GM12892 (cell line): ENCODE measurements at regions not wholly inside any gene's neighbourhood (a gene's known extent, or its start where the extent isn't known, plus 50 kb on each side); places are given as distances from the start of the nearest gene placed in this dataset.
A peak's percentile ranks its signal among the peaks of the same experiment; 100 is the strongest.

Experiments used
- DNase-seq: peaks from one replicate; pipeline ENCODE4 v3.0.0; 2011; ENCODE audit not compliant: insufficient read length
- FAIRE-seq: peaks from 2 replicates; lab custom pipeline; 2011; peaks lifted over from hg19 to GRCh38; lab: Jason Lieb, UNC
- POLR2A ChIP-seq: IDR thresholded peaks from 2 replicates; pipeline ENCODE4 v1.6.1; 2011; ENCODE audit warnings: low read depth, low read length, control low read depth
- POLR2AphosphoS5 ChIP-seq: IDR thresholded peaks from 2 replicates; pipeline ENCODE4 v1.6.1; 2011; ENCODE audit warnings: low read depth, low read length, control low read depth
- TAF1 ChIP-seq: IDR thresholded peaks from 2 replicates; pipeline ENCODE4 v1.6.1; 2011; ENCODE audit warnings: low read depth, mild to moderate bottlenecking, control low read depth, low read length, borderline replicate concordance

GRCh38 chr21:25024639-25025038, 582.6 kb downstream of the MRPL39 start:
- no peak for DNase-seq
- FAIRE-seq, result no peak
- TF ChIP-seq POLR2A, result no peak
- TF ChIP-seq TAF1, result no peak

- TF ChIP-seq POLR2AphosphoS5, result no peak
- TF ChIP-seq POLR2A, result no peak
- TF ChIP-seq TAF1, result no peak
- FAIRE-seq (no peak), DNase-seq (no peak)
These were observed 601.9 kb downstream of the MRPL39 start for GRCh38 chr21:25005388-25005787.

GRCh38 chr21:25002676-25003075, 604.6 kb downstream of the MRPL39 start:
- no peak for TF ChIP-seq POLR2AphosphoS5
- TF ChIP-seq POLR2A, result no peak
- TF ChIP-seq TAF1, result no peak
- FAIRE-seq (no peak), DNase-seq (no peak)

GRCh38 chr21:24995216-24995615, 612.1 kb downstream of the MRPL39 start:
- DNase-seq (no peak), FAIRE-seq (no peak)
- TF ChIP-seq POLR2AphosphoS5 (no peak), TAF1 (no peak), POLR2A (no peak)

- no peak for FAIRE-seq
- TF ChIP-seq TAF1 (no peak), POLR2AphosphoS5 (no peak), POLR2A (no peak)
These were observed 612.6 kb downstream of the MRPL39 start for GRCh38 chr21:24994717-24995116.

GRCh38 chr21:24989516-24989915, 617.8 kb downstream of the MRPL39 start:
- no peak for DNase-seq
- TF ChIP-seq POLR2AphosphoS5 (no peak), POLR2A (no peak), TAF1 (no peak)
- FAIRE-seq, result no peak

More at GRCh38 chr21:24994717-24995116, 612.6 kb downstream of the MRPL39 start:
- DNase-seq, result no peak

GRCh38 chr21:24988941-24989340, 618.3 kb downstream of the MRPL39 start:
- no peak for FAIRE-seq
- DNase-seq, result no peak
- TF ChIP-seq TAF1 (no peak), POLR2A (no peak), POLR2AphosphoS5 (no peak)

GRCh38 chr21:24976238-24976637, 631.0 kb downstream of the MRPL39 start:
- no peak for DNase-seq

GRCh38 chr21:24969068-24969467, 638.2 kb downstream of the MRPL39 start:
- no peak for FAIRE-seq
- no peak for TF ChIP-seq POLR2AphosphoS5
- TF ChIP-seq TAF1, result no peak
- TF ChIP-seq POLR2A, result no peak
- no peak for DNase-seq

More at GRCh38 chr21:24976238-24976637, 631.0 kb downstream of the MRPL39 start:
- FAIRE-seq, result no peak
- TF ChIP-seq POLR2A (no peak), TAF1 (no peak), POLR2AphosphoS5 (no peak)

GRCh38 chr21:24955275-24955961, 651.9 kb downstream of the MRPL39 start:
- DNase-seq (no peak), FAIRE-seq (peak; percentile 91)
- TF ChIP-seq TAF1 (no peak), POLR2AphosphoS5 (no peak), POLR2A (no peak)

- DNase-seq, result no peak
- no peak for TF ChIP-seq POLR2A
- FAIRE-seq, result no peak
These were observed 659.1 kb downstream of the MRPL39 start for GRCh38 chr21:24948186-24948585.

GRCh38 chr21:24945910-24946309, 661.4 kb downstream of the MRPL39 start:
- DNase-seq (no peak), FAIRE-seq (no peak)
- TF ChIP-seq POLR2AphosphoS5 (no peak), POLR2A (no peak), TAF1 (no peak)
